HL-60 (cell line): ENCODE measurements at regions not wholly inside any gene's neighbourhood (a gene's known extent, or its start where the extent isn't known, plus 50 kb on each side); places are given as distances from the start of the nearest gene placed in this dataset.

Experiments used
- DNase-seq, 2 experiments: peaks; one replicate each; pipeline ENCODE4 v3.0.0-alpha.2; 2010 to 2020; ENCODE audit warnings: low read depth in 1 of 2, low spot score in 1 of 2
- H3K27ac ChIP-seq: fragments of 250-450 bp; sonication (Bioruptor Pico); replicated peaks from 2 replicates; pipeline ENCODE4 v1.5.1; 2020; ENCODE audit warnings: mild to moderate bottlenecking, moderate library complexity
- H3K27me3 ChIP-seq: fragments of 250-450 bp; sonication (Bioruptor Pico); 2 replicates; pipeline ENCODE4 v1.5.1; 2021; ENCODE audit warnings: mild to moderate bottlenecking, moderate library complexity; ENCODE audit not compliant: insufficient read depth, poor library complexity, severe bottlenecking
- H3K4me3 ChIP-seq: replicated peaks from 2 replicates; pipeline ENCODE4 v1.5.1; 2011; ENCODE audit warnings: mild to moderate bottlenecking, control low read depth, low read length; ENCODE audit not compliant: insufficient read depth
- GABPA ChIP-seq: IDR thresholded peaks from 2 replicates; pipeline ENCODE4 v1.6.1; 2012; ENCODE audit warnings: low read depth
- POLR2AphosphoS5 ChIP-seq: IDR thresholded peaks from 2 replicates; pipeline ENCODE4 v1.6.1; 2012; ENCODE audit warnings: low read depth
- SPI1 ChIP-seq: IDR thresholded peaks from 2 replicates; pipeline ENCODE4 v1.6.1; 2012; ENCODE audit warnings: low read depth, mild to moderate bottlenecking, borderline replicate concordance
- TF ChIP-seq, protein P1 (sequence below): IDR thresholded peaks from 2 replicates; pipeline ENCODE4 v1.6.1; 2012; ENCODE audit warnings: low read depth; ENCODE audit not compliant: insufficient replicate concordance
- TF ChIP-seq, protein P2 (sequence below): IDR thresholded peaks from one replicate; pipeline ENCODE4 v1.5.1; 2011; ENCODE audit warnings: low read length, control low read depth, inconsistent platforms; ENCODE audit not compliant: insufficient read depth

- Histone ChIP-seq H3K4me3 (no peak overlapping the region), H3K27me3 (no peaks in the 10 kb centered on the region), H3K27ac (no peak overlapping the region)
- no peak for DNase-seq
- TF ChIP-seq, protein P1, sequence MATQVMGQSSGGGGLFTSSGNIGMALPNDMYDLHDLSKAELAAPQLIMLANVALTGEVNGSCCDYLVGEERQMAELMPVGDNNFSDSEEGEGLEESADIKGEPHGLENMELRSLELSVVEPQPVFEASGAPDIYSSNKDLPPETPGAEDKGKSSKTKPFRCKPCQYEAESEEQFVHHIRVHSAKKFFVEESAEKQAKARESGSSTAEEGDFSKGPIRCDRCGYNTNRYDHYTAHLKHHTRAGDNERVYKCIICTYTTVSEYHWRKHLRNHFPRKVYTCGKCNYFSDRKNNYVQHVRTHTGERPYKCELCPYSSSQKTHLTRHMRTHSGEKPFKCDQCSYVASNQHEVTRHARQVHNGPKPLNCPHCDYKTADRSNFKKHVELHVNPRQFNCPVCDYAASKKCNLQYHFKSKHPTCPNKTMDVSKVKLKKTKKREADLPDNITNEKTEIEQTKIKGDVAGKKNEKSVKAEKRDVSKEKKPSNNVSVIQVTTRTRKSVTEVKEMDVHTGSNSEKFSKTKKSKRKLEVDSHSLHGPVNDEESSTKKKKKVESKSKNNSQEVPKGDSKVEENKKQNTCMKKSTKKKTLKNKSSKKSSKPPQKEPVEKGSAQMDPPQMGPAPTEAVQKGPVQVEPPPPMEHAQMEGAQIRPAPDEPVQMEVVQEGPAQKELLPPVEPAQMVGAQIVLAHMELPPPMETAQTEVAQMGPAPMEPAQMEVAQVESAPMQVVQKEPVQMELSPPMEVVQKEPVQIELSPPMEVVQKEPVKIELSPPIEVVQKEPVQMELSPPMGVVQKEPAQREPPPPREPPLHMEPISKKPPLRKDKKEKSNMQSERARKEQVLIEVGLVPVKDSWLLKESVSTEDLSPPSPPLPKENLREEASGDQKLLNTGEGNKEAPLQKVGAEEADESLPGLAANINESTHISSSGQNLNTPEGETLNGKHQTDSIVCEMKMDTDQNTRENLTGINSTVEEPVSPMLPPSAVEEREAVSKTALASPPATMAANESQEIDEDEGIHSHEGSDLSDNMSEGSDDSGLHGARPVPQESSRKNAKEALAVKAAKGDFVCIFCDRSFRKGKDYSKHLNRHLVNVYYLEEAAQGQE, result no peak
- TF ChIP-seq SPI1, result no peak
- TF ChIP-seq, protein P2, sequence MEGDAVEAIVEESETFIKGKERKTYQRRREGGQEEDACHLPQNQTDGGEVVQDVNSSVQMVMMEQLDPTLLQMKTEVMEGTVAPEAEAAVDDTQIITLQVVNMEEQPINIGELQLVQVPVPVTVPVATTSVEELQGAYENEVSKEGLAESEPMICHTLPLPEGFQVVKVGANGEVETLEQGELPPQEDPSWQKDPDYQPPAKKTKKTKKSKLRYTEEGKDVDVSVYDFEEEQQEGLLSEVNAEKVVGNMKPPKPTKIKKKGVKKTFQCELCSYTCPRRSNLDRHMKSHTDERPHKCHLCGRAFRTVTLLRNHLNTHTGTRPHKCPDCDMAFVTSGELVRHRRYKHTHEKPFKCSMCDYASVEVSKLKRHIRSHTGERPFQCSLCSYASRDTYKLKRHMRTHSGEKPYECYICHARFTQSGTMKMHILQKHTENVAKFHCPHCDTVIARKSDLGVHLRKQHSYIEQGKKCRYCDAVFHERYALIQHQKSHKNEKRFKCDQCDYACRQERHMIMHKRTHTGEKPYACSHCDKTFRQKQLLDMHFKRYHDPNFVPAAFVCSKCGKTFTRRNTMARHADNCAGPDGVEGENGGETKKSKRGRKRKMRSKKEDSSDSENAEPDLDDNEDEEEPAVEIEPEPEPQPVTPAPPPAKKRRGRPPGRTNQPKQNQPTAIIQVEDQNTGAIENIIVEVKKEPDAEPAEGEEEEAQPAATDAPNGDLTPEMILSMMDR, result no peak
- TF ChIP-seq POLR2AphosphoS5, result no peak
- TF ChIP-seq GABPA, result no peak
Measured at GRCh38 chr22:19635644-19636043, 78.7 kb upstream of the SEPTIN5 start.

GRCh38 chr22:19636696-19637407 is 77.5 kb upstream of the SEPTIN5 start:
- Histone ChIP-seq H3K27ac (no peak overlapping the region), H3K27me3 (no peaks in the 10 kb centered on the region), H3K4me3 (no peak overlapping the region)
- TF ChIP-seq, protein P2, result no peak
- TF ChIP-seq POLR2AphosphoS5 (no peak), GABPA (no peak), SPI1 (no peak)
- TF ChIP-seq, protein P1, result no peak
- DNase-seq, result no peak

DNA sequence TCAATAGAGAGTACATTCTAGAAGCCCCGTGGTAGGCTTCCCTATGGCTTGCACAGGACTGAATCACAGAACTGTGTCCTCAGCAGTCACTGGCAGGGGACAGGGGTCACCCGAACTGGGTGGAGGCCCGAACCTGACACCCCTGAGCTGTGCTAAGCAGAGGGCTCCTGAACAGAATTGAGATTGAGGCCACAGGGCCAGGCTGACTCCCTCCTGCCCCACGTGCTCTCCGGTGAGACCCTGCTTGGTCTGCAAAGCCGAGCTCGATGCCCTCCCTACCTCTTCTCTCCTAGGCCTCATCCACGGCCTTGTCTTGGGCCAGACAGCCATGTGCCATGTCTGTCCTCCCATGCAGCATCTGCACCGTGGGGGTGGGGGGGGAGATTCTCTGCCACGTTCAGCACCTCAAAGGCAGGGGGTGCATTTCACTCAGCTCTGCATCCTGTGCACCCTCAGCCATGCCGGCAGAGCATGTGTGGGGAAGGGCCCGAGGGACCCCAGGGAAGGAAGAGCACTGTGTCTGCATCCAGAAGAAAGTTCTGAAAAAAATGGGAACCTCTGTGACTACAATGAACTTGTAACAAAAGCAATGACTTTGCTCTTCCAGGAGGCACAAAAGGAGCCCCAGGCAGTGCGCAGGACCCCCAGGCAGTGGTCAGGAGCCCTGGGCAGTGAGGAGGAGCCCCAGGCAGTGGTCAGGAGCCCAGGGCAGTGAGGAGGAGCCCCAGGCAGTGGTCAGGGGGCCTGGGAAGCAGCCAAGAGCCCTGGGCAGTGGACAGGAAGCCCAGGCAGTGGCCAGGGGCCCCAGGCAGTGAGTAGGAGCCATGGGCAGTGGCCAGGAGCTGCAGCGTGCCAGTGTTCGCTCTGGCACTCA is 76.7 kb upstream of the SEPTIN5 start:
- TF ChIP-seq SPI1 (no peak), GABPA (no peak), POLR2AphosphoS5 (no peak)
- TF ChIP-seq, protein P2, result no peak
- TF ChIP-seq, protein P1, result no peak
- Histone ChIP-seq H3K4me3 (no peak overlapping the region), H3K27me3 (no peaks in the 10 kb centered on the region), H3K27ac (no peak overlapping the region)
- no peak for DNase-seq
